Smooth muscle cell (in vitro differentiated cells): ENCODE measurements at regions not wholly inside any gene's neighbourhood (a gene's known extent, or its start where the extent isn't known, plus 50 kb on each side); places are given as distances from the start of the nearest gene placed in this dataset.

Experiments
- DNase-seq: peaks from one replicate; lab custom pipeline; 2025; ENCODE audit not compliant: unreplicated experiment; lab: John Stamatoyannopoulos, UW
- H2AFZ ChIP-seq: fragments of 200-600 bp; sonication (generic); 2 replicates; pipeline ENCODE4 v1.6.0; 2016; ENCODE audit warnings: antibody characterized with exemption, low read depth, mild to moderate bottlenecking
- H3F3A ChIP-seq: fragments of 200-600 bp; sonication (generic); 2 replicates; pipeline ENCODE4 v1.6.0; 2017; ENCODE audit warnings: antibody characterized with exemption, low read depth
- H3K27ac ChIP-seq: fragments of 200-600 bp; sonication (generic); 2 replicates; pipeline ENCODE4 v1.5.1; 2016; ENCODE audit warnings: low read depth, mild to moderate bottlenecking
- H3K27me3 ChIP-seq: fragments of 200-600 bp; sonication (generic); 2 replicates; pipeline ENCODE4 v1.6.1; 2016; ENCODE audit warnings: low read depth, mild to moderate bottlenecking
- H3K36me3 ChIP-seq: fragments of 200-600 bp; sonication (generic); 2 replicates; pipeline ENCODE4 v1.5.1; 2016; ENCODE audit warnings: low read depth
- H3K4me1 ChIP-seq: fragments of 200-600 bp; sonication (generic); 2 replicates; pipeline ENCODE4 v1.5.1; 2016; ENCODE audit warnings: low read depth
- H3K4me2 ChIP-seq: fragments of 200-600 bp; sonication (generic); 2 replicates; pipeline ENCODE4 v1.6.0; 2016; ENCODE audit warnings: mild to moderate bottlenecking
- H3K4me3 ChIP-seq: fragments of 200-600 bp; sonication (generic); 2 replicates; pipeline ENCODE4 v1.5.1; 2016; ENCODE audit warnings: mild to moderate bottlenecking
- H3K79me2 ChIP-seq: fragments of 200-600 bp; sonication (generic); 2 replicates; pipeline ENCODE4 v1.6.0; 2016; ENCODE audit warnings: low read depth, mild to moderate bottlenecking
- H3K9ac ChIP-seq: fragments of 200-600 bp; sonication (generic); 2 replicates; pipeline ENCODE4 v1.6.0; 2016; ENCODE audit warnings: low read depth
- H3K9me3 ChIP-seq: fragments of 200-600 bp; sonication (generic); replicated peaks from 2 replicates; pipeline ENCODE4 v1.5.1; 2016; ENCODE audit warnings: low read depth
- H4K20me1 ChIP-seq: fragments of 200-600 bp; sonication (generic); 2 replicates; pipeline ENCODE4 v1.6.0; 2016; ENCODE audit warnings: low read depth
- CTCF ChIP-seq: fragments of 200-600 bp; sonication (generic); IDR thresholded peaks from 2 replicates; pipeline ENCODE4 v1.5.1; 2017; ENCODE audit warnings: borderline replicate concordance, mild to moderate bottlenecking, antibody characterized with exemption; ENCODE audit not compliant: insufficient read depth, poor library complexity, severe bottlenecking
- WGBS: methylation state at CpG from one replicate; pipeline ENCODE4 v1.1.7; 2016; ENCODE audit warnings: low lambda C conversion rate; 5-methylcytosine and 5-hydroxymethylcytosine counted together

GRCh38 chr11:25350899-25351803 lies 854.3 kb downstream of the LUZP2 start:
- no peaks in the 10 kb centered on the region for H3K27me3 ChIP-seq

DNA sequence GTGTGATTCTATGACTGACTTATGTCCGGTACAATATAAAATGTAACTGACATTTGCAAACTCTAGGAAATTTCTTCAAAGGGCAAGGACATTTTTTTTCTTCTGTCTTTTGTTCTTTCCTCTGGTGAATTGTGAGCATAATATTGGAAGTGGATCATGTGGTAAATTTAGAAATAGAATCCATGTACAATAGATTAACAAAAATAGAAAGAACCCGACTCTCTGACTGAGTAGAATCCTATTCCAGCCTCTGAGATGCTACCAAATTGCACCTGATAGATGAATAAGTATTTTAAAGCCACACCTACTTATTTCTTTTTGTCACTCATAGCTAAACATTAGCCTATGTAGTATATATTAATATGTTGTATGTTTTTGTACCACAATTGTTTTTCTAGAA lies 860.3 kb downstream of the LUZP2 start:
- H3K4me3 ChIP-seq, result no peak overlapping the region
- no peaks in the 10 kb centered on the region for H3F3A ChIP-seq
- no peaks in the 10 kb centered on the region for H3K36me3 ChIP-seq
- WGBS, result 57% methylated on average over 2 of the region's 2 CpGs
- no peaks in the 10 kb centered on the region for H3K4me1 ChIP-seq
- no peak for TF ChIP-seq CTCF
- no peaks in the 10 kb centered on the region for H4K20me1 ChIP-seq
- no peaks in the 10 kb centered on the region for H3K27me3 ChIP-seq
- no peak overlapping the region for H3K4me2 ChIP-seq
- no peak overlapping the region for H3K9ac ChIP-seq
- H2AFZ ChIP-seq, result no peak overlapping the region
- H3K9me3 ChIP-seq, result no peaks in the 10 kb centered on the region
- H3K27ac ChIP-seq, result no peak overlapping the region
- DNase-seq, result no peak
- no peaks in the 10 kb centered on the region for H3K79me2 ChIP-seq

More at GRCh38 chr11:25350899-25351803, 854.3 kb downstream of the LUZP2 start:
- WGBS, result 90% methylated on average over 9 of the region's 9 CpGs
- DNase-seq, result no peak
- TF ChIP-seq CTCF, result no peak
- H3K4me3 ChIP-seq, result no peak overlapping the region
- H3K4me1 ChIP-seq, result no peaks in the 10 kb centered on the region
- no peaks in the 10 kb centered on the region for H4K20me1 ChIP-seq
- no peak overlapping the region for H2AFZ ChIP-seq
- no peak overlapping the region for H3K27ac ChIP-seq
- H3K4me2 ChIP-seq, result no peak overlapping the region
- no peaks in the 10 kb centered on the region for H3K9me3 ChIP-seq
- no peak overlapping the region for H3K9ac ChIP-seq
- no peaks in the 10 kb centered on the region for H3K79me2 ChIP-seq
- no peaks in the 10 kb centered on the region for H3K36me3 ChIP-seq
- no peaks in the 10 kb centered on the region for H3F3A ChIP-seq

- no peak overlapping the region for H3K4me2 ChIP-seq
- no peak overlapping the region for H3K9ac ChIP-seq
- no peak overlapping the region for H3K4me3 ChIP-seq
- H3K9me3 ChIP-seq, result no peaks in the 10 kb centered on the region
- no peak for DNase-seq
- WGBS, result 89% methylated on average over 2 of the region's 2 CpGs
- no peaks in the 10 kb centered on the region for H3K36me3 ChIP-seq
- H3K4me1 ChIP-seq, result no peaks in the 10 kb centered on the region
- no peak overlapping the region for H2AFZ ChIP-seq
- no peak for TF ChIP-seq CTCF
- no peaks in the 10 kb centered on the region for H4K20me1 ChIP-seq
- H3K27me3 ChIP-seq, result no peaks in the 10 kb centered on the region
- H3K27ac ChIP-seq, result no peak overlapping the region
- no peaks in the 10 kb centered on the region for H3F3A ChIP-seq
- no peaks in the 10 kb centered on the region for H3K79me2 ChIP-seq
Measured at GRCh38 chr11:25377466-25377865, 880.6 kb downstream of the LUZP2 start.

- H3K4me1 ChIP-seq, result no peaks in the 10 kb centered on the region
- no peaks in the 10 kb centered on the region for H3F3A ChIP-seq
- no peak overlapping the region for H3K9ac ChIP-seq
- no peaks in the 10 kb centered on the region for H3K36me3 ChIP-seq
- H3K27ac ChIP-seq, result no peak overlapping the region
- no peaks in the 10 kb centered on the region for H3K79me2 ChIP-seq
- no peaks in the 10 kb centered on the region for H4K20me1 ChIP-seq
- H3K27me3 ChIP-seq, result no peaks in the 10 kb centered on the region
- no peaks in the 10 kb centered on the region for H3K9me3 ChIP-seq
- TF ChIP-seq CTCF, result no peak
- H2AFZ ChIP-seq, result no peak overlapping the region
- no peak overlapping the region for H3K4me3 ChIP-seq
- H3K4me2 ChIP-seq, result no peak overlapping the region
- DNase-seq, result no peak
Measured at GRCh38 chr11:25396847-25397246, 900.0 kb downstream of the LUZP2 start.
